Daoy (cell line): ENCODE measurements at regions not wholly inside any gene's neighbourhood (a gene's known extent, or its start where the extent isn't known, plus 50 kb on each side); places are given as distances from the start of the nearest gene placed in this dataset.

ENCODE experiments used
- DNase-seq: peaks from one replicate; pipeline ENCODE4 v3.0.0-alpha.2; 2015; ENCODE audit warnings: low read depth

- DNase-seq, result no peak
These were observed 657.4 kb upstream of the ZWINT start for GRCh38 chr10:57018452-57018851.

- DNase-seq, result no peak
These were observed 656.4 kb upstream of the ZWINT start for GRCh38 chr10:57017356-57018037.

GRCh38 chr10:57015595-57016318 lies 654.7 kb upstream of the ZWINT start:
- no peak for DNase-seq

- no peak for DNase-seq
These were observed 654.1 kb upstream of the ZWINT start for GRCh38 chr10:57015187-57015586.

- no peak for DNase-seq
These were observed 653.7 kb upstream of the ZWINT start for GRCh38 chr10:57014758-57015157.

- DNase-seq, result no peak
These were observed 647.1 kb upstream of the ZWINT start for GRCh38 chr10:57008189-57008588.

GRCh38 chr10:56991591-56992069 lies 630.6 kb upstream of the ZWINT start:
- DNase-seq, result no peak

- DNase-seq, result no peak
These were observed 614.5 kb upstream of the ZWINT start for GRCh38 chr10:56975513-56975912.

GRCh38 chr10:56973766-56974165 lies 612.7 kb upstream of the ZWINT start:
- DNase-seq, result no peak

GRCh38 chr10:56943221-56943755 lies 582.2 kb upstream of the ZWINT start:
- no peak for DNase-seq

GRCh38 chr10:56934515-56934914 lies 573.5 kb upstream of the ZWINT start:
- no peak for DNase-seq

GRCh38 chr10:56928714-56929113 lies 567.7 kb upstream of the ZWINT start:
- no peak for DNase-seq

- no peak for DNase-seq
These were observed 566.6 kb upstream of the ZWINT start for GRCh38 chr10:56927701-56928100.

GRCh38 chr10:56920601-56921261 lies 559.7 kb upstream of the ZWINT start:
- DNase-seq, result no peak

GRCh38 chr10:56912043-56912442 lies 551.0 kb upstream of the ZWINT start:
- no peak for DNase-seq

GRCh38 chr10:56905051-56905450 lies 544.0 kb upstream of the ZWINT start:
- DNase-seq, result no peak

- no peak for DNase-seq
These were observed 541.5 kb upstream of the ZWINT start for GRCh38 chr10:56902554-56902953.

GRCh38 chr10:56895306-56895705 lies 534.2 kb upstream of the ZWINT start:
- DNase-seq, result no peak

- no peak for DNase-seq
These were observed 520.2 kb upstream of the ZWINT start for GRCh38 chr10:56881218-56881617.

GRCh38 chr10:56880606-56881005 lies 519.5 kb upstream of the ZWINT start:
- DNase-seq, result no peak

- DNase-seq, result no peak
These were observed 513.9 kb upstream of the ZWINT start for GRCh38 chr10:56874950-56875349.

GRCh38 chr10:56871160-56871668 lies 510.2 kb upstream of the ZWINT start:
- no peak for DNase-seq
